ENCODE measurements at regions not wholly inside any gene's neighbourhood (a gene's known extent, or its start where the extent isn't known, plus 50 kb on each side); places are given as distances from the start of the nearest gene placed in this dataset.

DNA sequence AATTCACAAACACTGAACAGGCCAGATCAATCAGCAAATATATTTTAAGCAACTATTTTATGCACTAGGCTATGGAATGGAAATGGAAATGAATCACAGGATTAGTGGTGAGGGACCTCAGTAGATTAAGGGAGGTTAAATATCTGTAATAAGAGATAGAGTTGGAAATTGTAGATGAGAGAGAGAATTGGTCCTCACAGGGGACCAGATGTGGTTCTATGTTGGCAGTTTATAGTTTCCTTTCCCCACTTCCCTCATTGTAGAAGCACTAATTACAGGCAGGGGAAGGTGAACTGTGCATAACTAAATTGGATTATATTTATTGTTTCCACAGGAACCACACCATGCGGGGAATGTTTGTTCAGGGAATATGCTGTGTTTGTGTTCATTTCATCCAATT is 496.2 kb downstream of the ARHGEF28 start:
- TF ChIP-seq POLR2A (IDR thresholded peaks at IDR 0.05) = no peak
- TF ChIP-seq, protein P1, sequence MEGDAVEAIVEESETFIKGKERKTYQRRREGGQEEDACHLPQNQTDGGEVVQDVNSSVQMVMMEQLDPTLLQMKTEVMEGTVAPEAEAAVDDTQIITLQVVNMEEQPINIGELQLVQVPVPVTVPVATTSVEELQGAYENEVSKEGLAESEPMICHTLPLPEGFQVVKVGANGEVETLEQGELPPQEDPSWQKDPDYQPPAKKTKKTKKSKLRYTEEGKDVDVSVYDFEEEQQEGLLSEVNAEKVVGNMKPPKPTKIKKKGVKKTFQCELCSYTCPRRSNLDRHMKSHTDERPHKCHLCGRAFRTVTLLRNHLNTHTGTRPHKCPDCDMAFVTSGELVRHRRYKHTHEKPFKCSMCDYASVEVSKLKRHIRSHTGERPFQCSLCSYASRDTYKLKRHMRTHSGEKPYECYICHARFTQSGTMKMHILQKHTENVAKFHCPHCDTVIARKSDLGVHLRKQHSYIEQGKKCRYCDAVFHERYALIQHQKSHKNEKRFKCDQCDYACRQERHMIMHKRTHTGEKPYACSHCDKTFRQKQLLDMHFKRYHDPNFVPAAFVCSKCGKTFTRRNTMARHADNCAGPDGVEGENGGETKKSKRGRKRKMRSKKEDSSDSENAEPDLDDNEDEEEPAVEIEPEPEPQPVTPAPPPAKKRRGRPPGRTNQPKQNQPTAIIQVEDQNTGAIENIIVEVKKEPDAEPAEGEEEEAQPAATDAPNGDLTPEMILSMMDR (IDR thresholded peaks at IDR 0.05) = no peak
- TF ChIP-seq POLR2AphosphoS5 (IDR thresholded peaks at IDR 0.05) = no peak
